BJ (cell line): ENCODE measurements at regions not wholly inside any gene's neighbourhood (a gene's known extent, or its start where the extent isn't known, plus 50 kb on each side); places are given as distances from the start of the nearest gene placed in this dataset.

Experiments used
- CTCF ChIA-PET: fragments of 350-600 bp; formaldehyde crosslinking; extraction: SDS; loops from one replicate; lab custom pipeline; 2021; ENCODE audit warnings: antibody characterized with exemption, inconsistent platforms; lab: Yijun Ruan, JAX
- POLR2A ChIA-PET: fragments of 300-600 bp; sonication (Branson Sonifier 250); formaldehyde crosslinking; extraction: SDS; loops from one replicate; lab custom pipeline; 2021; ENCODE audit warnings: antibody characterized with exemption; lab: Charles Lee
- DNase-seq: peaks from one replicate; pipeline ENCODE4 v3.0.0-alpha.2; 2011; ENCODE audit warnings: low read depth
- H3K27me3 ChIP-seq: 2 replicates; pipeline ENCODE4 v1.6.0; 2011; ENCODE audit warnings: low read length; ENCODE audit not compliant: control insufficient read depth, insufficient read depth
- H3K36me3 ChIP-seq: 2 replicates; pipeline ENCODE4 v1.5.1; 2011; ENCODE audit warnings: low read length; ENCODE audit not compliant: control insufficient read depth, insufficient read depth
- H3K4me3 ChIP-seq: 2 replicates; pipeline ENCODE4 v1.5.1; 2011; ENCODE audit warnings: low read depth, mild to moderate bottlenecking, control low read depth, low read length
- TF ChIP-seq, protein P1 (sequence below): IDR thresholded peaks from 2 replicates; pipeline ENCODE4 v1.5.1; 2011; ENCODE audit warnings: low read depth, mild to moderate bottlenecking, control low read depth, inconsistent platforms, low read length, moderate library complexity; ENCODE audit not compliant: insufficient read depth

- DNase-seq: no peak
- H3K36me3 ChIP-seq: no peaks in the 10 kb centered on the region
- TF ChIP-seq, protein P1, sequence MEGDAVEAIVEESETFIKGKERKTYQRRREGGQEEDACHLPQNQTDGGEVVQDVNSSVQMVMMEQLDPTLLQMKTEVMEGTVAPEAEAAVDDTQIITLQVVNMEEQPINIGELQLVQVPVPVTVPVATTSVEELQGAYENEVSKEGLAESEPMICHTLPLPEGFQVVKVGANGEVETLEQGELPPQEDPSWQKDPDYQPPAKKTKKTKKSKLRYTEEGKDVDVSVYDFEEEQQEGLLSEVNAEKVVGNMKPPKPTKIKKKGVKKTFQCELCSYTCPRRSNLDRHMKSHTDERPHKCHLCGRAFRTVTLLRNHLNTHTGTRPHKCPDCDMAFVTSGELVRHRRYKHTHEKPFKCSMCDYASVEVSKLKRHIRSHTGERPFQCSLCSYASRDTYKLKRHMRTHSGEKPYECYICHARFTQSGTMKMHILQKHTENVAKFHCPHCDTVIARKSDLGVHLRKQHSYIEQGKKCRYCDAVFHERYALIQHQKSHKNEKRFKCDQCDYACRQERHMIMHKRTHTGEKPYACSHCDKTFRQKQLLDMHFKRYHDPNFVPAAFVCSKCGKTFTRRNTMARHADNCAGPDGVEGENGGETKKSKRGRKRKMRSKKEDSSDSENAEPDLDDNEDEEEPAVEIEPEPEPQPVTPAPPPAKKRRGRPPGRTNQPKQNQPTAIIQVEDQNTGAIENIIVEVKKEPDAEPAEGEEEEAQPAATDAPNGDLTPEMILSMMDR: no peak
- ChIA-PET CTCF (no interaction called here), POLR2A (no interaction called here)
- no peaks in the 10 kb centered on the region for H3K27me3 ChIP-seq
- no peak overlapping the region for H3K4me3 ChIP-seq
Measured at GRCh38 chr3:18510947-18511346, 85.8 kb upstream of the SATB1 start.

- TF ChIP-seq, protein P1: no peak
- DNase-seq: no peak
- Histone ChIP-seq H3K36me3 (no peaks in the 10 kb centered on the region), H3K4me3 (no peak overlapping the region), H3K27me3 (no peaks in the 10 kb centered on the region)
- ChIA-PET CTCF (no interaction called here), POLR2A (no interaction called here)
Measured at GRCh38 chr3:18507333-18507732, 82.2 kb upstream of the SATB1 start.

GRCh38 chr3:18505056-18505455 is 79.9 kb upstream of the SATB1 start:
- CTCF ChIA-PET: no interaction called here
- TF ChIP-seq, protein P1: no peak
- POLR2A ChIA-PET: no interaction called here
- Histone ChIP-seq H3K36me3 (no peaks in the 10 kb centered on the region), H3K27me3 (no peaks in the 10 kb centered on the region), H3K4me3 (no peak overlapping the region)
- DNase-seq: no peak

GRCh38 chr3:18501679-18502343 is 76.7 kb upstream of the SATB1 start:
- DNase-seq: no peak
- Histone ChIP-seq H3K4me3 (no peak overlapping the region), H3K36me3 (no peaks in the 10 kb centered on the region), H3K27me3 (no peaks in the 10 kb centered on the region)
- CTCF ChIA-PET: no interaction called here
- POLR2A ChIA-PET: no interaction called here
- TF ChIP-seq, protein P1: no peak

DNA sequence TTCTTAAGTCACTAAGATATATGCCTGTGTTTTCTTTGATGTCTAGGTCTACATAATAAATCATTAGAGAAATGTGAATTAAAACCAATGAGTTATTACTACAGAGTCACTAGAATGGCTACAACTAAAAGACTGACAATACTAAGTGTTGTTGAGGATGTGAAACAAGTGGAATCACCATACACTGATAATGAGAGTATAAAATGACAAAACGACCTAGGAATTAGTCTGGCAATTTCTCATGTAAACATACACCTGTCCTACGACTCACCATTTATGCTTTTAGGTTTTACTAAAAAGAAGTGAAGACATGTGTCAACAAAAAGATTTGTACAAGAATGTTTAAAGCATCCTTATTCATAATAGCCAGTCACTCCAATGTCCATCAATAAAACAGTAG is 75.2 kb upstream of the SATB1 start:
- Histone ChIP-seq H3K4me3 (no peak overlapping the region), H3K36me3 (no peaks in the 10 kb centered on the region), H3K27me3 (no peaks in the 10 kb centered on the region)
- DNase-seq: no peak
- ChIA-PET CTCF (no interaction called here), POLR2A (no interaction called here)
- TF ChIP-seq, protein P1: no peak
